Inflammatory macrophage (primary cell): ENCODE measurements at regions not wholly inside any gene's neighbourhood (a gene's known extent, or its start where the extent isn't known, plus 50 kb on each side); places are given as distances from the start of the nearest gene placed in this dataset.
"Not testable (repeated sequence)": the region's sequence is repeated elsewhere in the genome, so short reads cannot be mapped to it uniquely, and the experiment has no call there.

Source experiments
- DNase-seq, 2 donors: peaks; one replicate each; pipeline ENCODE4 v3.0.0-alpha.2; 2020 to 2022

- DNase-seq, result no peak
These were observed 815.5 kb upstream of the SLC35B3 start for GRCh38 chr6:9250852-9251251.

- DNase-seq, result no peak
These were observed 812.8 kb upstream of the SLC35B3 start for GRCh38 chr6:9248133-9248532.

- no peak for DNase-seq
These were observed 805.5 kb upstream of the SLC35B3 start for GRCh38 chr6:9240861-9241260.

- DNase-seq, result no peak
These were observed 801.1 kb upstream of the SLC35B3 start for GRCh38 chr6:9236443-9236842.

GRCh38 chr6:9233686-9234085, 798.3 kb upstream of the SLC35B3 start:
- no peak for DNase-seq

- no peak for DNase-seq
These were observed 797.9 kb upstream of the SLC35B3 start for GRCh38 chr6:9233226-9233625.

- no peak for DNase-seq
These were observed 790.1 kb upstream of the SLC35B3 start for GRCh38 chr6:9225441-9225871.

GRCh38 chr6:9224539-9224938, 789.2 kb upstream of the SLC35B3 start:
- no peak for DNase-seq

- DNase-seq, result not testable (repeated sequence)
These were observed 778.4 kb upstream of the SLC35B3 start for GRCh38 chr6:9213717-9214116.

- DNase-seq, result no peak
These were observed 773.6 kb upstream of the SLC35B3 start for GRCh38 chr6:9208966-9209365.

GRCh38 chr6:9205645-9206044, 770.3 kb upstream of the SLC35B3 start:
- no peak for DNase-seq

- DNase-seq, result no peak
These were observed 768.8 kb upstream of the SLC35B3 start for GRCh38 chr6:9204171-9204570.

GRCh38 chr6:9200712-9201111, 765.4 kb upstream of the SLC35B3 start:
- no peak for DNase-seq

- no peak for DNase-seq
These were observed 762.4 kb upstream of the SLC35B3 start for GRCh38 chr6:9197726-9198125.

- DNase-seq, result no peak
These were observed 760.0 kb upstream of the SLC35B3 start for GRCh38 chr6:9195322-9195721.

GRCh38 chr6:9192405-9192909, 757.1 kb upstream of the SLC35B3 start:
- no peak for DNase-seq

- no peak for DNase-seq
These were observed 750.8 kb upstream of the SLC35B3 start for GRCh38 chr6:9186148-9186547.

GRCh38 chr6:9178071-9178470, 742.7 kb upstream of the SLC35B3 start:
- no peak for DNase-seq

GRCh38 chr6:9173229-9173628, 737.9 kb upstream of the SLC35B3 start:
- DNase-seq, result no peak

GRCh38 chr6:9172096-9172495, 736.8 kb upstream of the SLC35B3 start:
- no peak for DNase-seq

- DNase-seq, result no peak
These were observed 733.3 kb upstream of the SLC35B3 start for GRCh38 chr6:9168669-9169068.

- DNase-seq, result no peak
These were observed 726.4 kb upstream of the SLC35B3 start for GRCh38 chr6:9161731-9162130.

- DNase-seq, result no peak
These were observed 723.7 kb upstream of the SLC35B3 start for GRCh38 chr6:9159051-9159450.

GRCh38 chr6:9155836-9156235, 720.5 kb upstream of the SLC35B3 start:
- no peak for DNase-seq

- DNase-seq, result no peak
These were observed 707.8 kb upstream of the SLC35B3 start for GRCh38 chr6:9143140-9143539.
